ENCODE measurements at regions not wholly inside any gene's neighbourhood (a gene's known extent, or its start where the extent isn't known, plus 50 kb on each side); places are given as distances from the start of the nearest gene placed in this dataset.

GRCh38 chr9:693201-694091 is 148.1 kb upstream of the DMRT1 start:
- WGBS (ENCODE audit: insufficient coverage, insufficient replicate concordance, low lambda C conversion rate, missing lambda C conversion rate), result 2% methylated on average over 6 of the region's 6 CpGs
- FAIRE-seq (no peak), DNase-seq (ENCODE audit: low read depth, low spot score) (no peak), ATAC-seq (no peak)
- CTCF ChIA-PET, result interaction anchor here (1.8 kb wide), 1 partner anchor 12 kb away, joined by 4 read pairs; no protein-coding TSS in a partner anchor
- no peak overlapping the region for H3K4me3 ChIP-seq
- BruUV-seq (replicated peaks), result no TSS peak
- RAD21 ChIA-PET (ENCODE audit: unreplicated experiment), result interaction anchor here (0.8 kb wide), 1 partner anchor 309 kb away, joined by 3 read pairs; no protein-coding TSS in a partner anchor
- H3K27me3 ChIP-seq (replicated peaks in 1 of 2; ENCODE audit: control insufficient read depth in 2 of 2, insufficient read depth in 2 of 2, low read length in 1 of 2), result peaks cover 1 to 3% of the 10 kb centered on the region in 2 experiments; a peak in 2 of 4 replicates
- H2AFZ ChIP-seq (ENCODE audit: control insufficient read depth, low read depth, low read length), result no peak overlapping the region
- SMC1A ChIA-PET (ENCODE audit: uncharacterized antibody, unreplicated experiment), result interaction anchor here (0.6 to 0.7 kb wide), 2 partner anchors 137 to 258 kb away, joined by 3 read pairs; no protein-coding TSS in a partner anchor
- no peaks in the 10 kb centered on the region for H3K9me3 ChIP-seq (replicated peaks; ENCODE audit: control insufficient read depth, insufficient read depth, low read length)
- no peaks in the 10 kb centered on the region for H3K79me2 ChIP-seq (ENCODE audit: control insufficient read depth, insufficient read depth, low read length)
- H3K36me3 ChIP-seq (ENCODE audit: control insufficient read depth in 2 of 2, insufficient read depth in 2 of 2, low read length in 1 of 2), result no peaks in the 10 kb centered on the region
- in situ Hi-C loops (cut with MboI), result no loop called here
- no peaks in the 10 kb centered on the region for H4K20me1 ChIP-seq (ENCODE audit: control insufficient read depth, insufficient read depth)
- H3K9ac ChIP-seq (ENCODE audit: control insufficient read depth, insufficient read depth, low read length), result no peak overlapping the region
- H3K27ac ChIP-seq (ENCODE audit: control insufficient read depth, insufficient read depth), result no peak overlapping the region
- H3K4me1 ChIP-seq (ENCODE audit: control insufficient read depth, insufficient read depth, low read length), result no peaks in the 10 kb centered on the region
- POLR2A ChIA-PET, result no interaction called here
- intact Hi-C loops (cut with micrococcal nuclease; ENCODE audit: unreplicated experiment), result no loop called here
- H3K4me2 ChIP-seq (ENCODE audit: control insufficient read depth, insufficient read depth), result no peak overlapping the region
- TF ChIP-seq ZNF384 (IDR thresholded peaks at IDR 0.05; ENCODE audit: borderline replicate concordance, low read depth, low read length) (no peak), CREB1 (IDR thresholded peaks at IDR 0.05; ENCODE audit: low read depth) (no peak), KDM1A (IDR thresholded peaks at IDR 0.05; ENCODE audit: borderline replicate concordance) (no peak), NFYA (IDR thresholded peaks at IDR 0.05; ENCODE audit: borderline replicate concordance, low read depth, low read length) (no peak), SUPT20H (IDR thresholded peaks at IDR 0.05; ENCODE audit: borderline replicate concordance, control insufficient read depth, low read depth, low read length) (no peak), CEBPZ (IDR thresholded peaks at IDR 0.05; ENCODE audit: low read depth, low read length) (no peak), JUNB (IDR thresholded peaks at IDR 0.05) (no peak), TCF3 (IDR thresholded peaks at IDR 0.05; ENCODE audit: borderline replicate concordance, insufficient read depth, low read depth, low read length) (no peak), ZBTB11 (CRISPR knock-in tag; IDR thresholded peaks at IDR 0.05) (no peak), HDGF (IDR thresholded peaks at IDR 0.05) (no peak), YBX1 (IDR thresholded peaks at IDR 0.05) (no peak), GABPA (IDR thresholded peaks at IDR 0.05; ENCODE audit: low read depth) (no peak), POLR2AphosphoS2 (IDR thresholded peaks at IDR 0.05; ENCODE audit: low read depth, low read length) (no peak), NBN (IDR thresholded peaks at IDR 0.05) (no peak), POLR2AphosphoS5 (IDR thresholded peaks at IDR 0.05; ENCODE audit: low read length) (no peak), TCF7 (IDR thresholded peaks at IDR 0.05; ENCODE audit: borderline replicate concordance) (no peak), ZBED1 (IDR thresholded peaks at IDR 0.05; ENCODE audit: borderline replicate concordance) (no peak), USF2 (IDR thresholded peaks at IDR 0.05; ENCODE audit: borderline replicate concordance, low read depth, low read length) (no peak)

All from GM12878 (cell line).